Stomach (tissue), 4 donors: ENCODE measurements at regions not wholly inside any gene's neighbourhood (a gene's known extent, or its start where the extent isn't known, plus 50 kb on each side); places are given as distances from the start of the nearest gene placed in this dataset.
A peak's percentile ranks its signal among the peaks of the same experiment; 100 is the strongest.

ENCODE experiments used
- CTCF ChIP-seq, 7 experiments: fragments of 450-650 bp in 4 of 7; fragments of 200-600 bp in 3 of 7; sonication (generic) in 3 of 7; IDR thresholded peaks; one replicate each; pipeline ENCODE4 v1.5.1; 2016 to 2019; ENCODE audit warnings: antibody characterized with exemption in 7 of 7, control low read depth in 2 of 7, mild to moderate bottlenecking in 1 of 7
- POLR2A ChIP-seq, 4 donors: fragments of 450-650 bp; IDR thresholded peaks; one replicate each; pipeline ENCODE4 v1.6.1; 2016; ENCODE audit warnings: antibody characterized with exemption in 4 of 4, control low read depth in 2 of 4, mild to moderate bottlenecking in 1 of 4, moderate library complexity in 1 of 4
- POLR2AphosphoS5 ChIP-seq, 3 donors: sonication (generic); formaldehyde crosslinking; IDR thresholded peaks; one replicate each; pipeline ENCODE4 v1.6.1; 2016; ENCODE audit warnings: antibody characterized with exemption in 3 of 3

DNA sequence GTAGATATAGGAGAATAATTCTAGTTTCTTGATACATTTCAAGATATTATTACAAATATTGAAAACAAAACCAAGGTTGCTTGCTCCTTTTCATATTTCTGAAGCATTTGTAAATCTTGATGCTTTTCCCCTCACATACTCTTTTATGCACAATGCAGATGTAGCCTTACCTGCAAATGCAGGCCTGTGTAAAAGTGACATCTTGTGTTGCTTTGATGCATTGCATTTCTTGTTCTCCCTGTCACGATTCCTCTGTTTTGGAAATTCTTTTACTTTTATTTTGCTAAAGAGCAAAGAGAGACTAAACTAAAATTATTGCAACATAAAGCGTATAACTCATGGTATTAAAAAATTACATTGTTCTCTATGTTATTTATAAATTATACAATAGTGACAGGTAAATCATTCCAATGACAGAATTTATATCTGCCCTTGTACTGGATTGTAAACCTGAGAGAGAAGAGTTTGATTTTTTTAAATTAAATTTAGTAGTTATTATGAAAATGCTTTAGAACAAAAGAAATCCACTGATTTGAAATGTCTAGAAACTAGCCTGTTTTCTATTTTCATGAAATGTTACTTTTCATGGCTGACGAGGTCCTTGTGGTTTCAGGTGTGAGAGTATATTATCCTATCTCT is 970.0 kb downstream of the MAT2B start:
- TF ChIP-seq CTCF (IDR thresholded peaks at IDR 0.05) (peak in 1 of 7 experiments; percentile 28), POLR2AphosphoS5 (IDR thresholded peaks at IDR 0.05) (no peak), POLR2A (IDR thresholded peaks at IDR 0.05) (no peak)
